MCF 10A (cell line): ENCODE measurements at regions not wholly inside any gene's neighbourhood (a gene's known extent, or its start where the extent isn't known, plus 50 kb on each side); places are given as distances from the start of the nearest gene placed in this dataset.

Source experiments
- BruUV-seq: library from RNA; stranded (reverse); fragments of 400-500 nt; replicated peaks from 2 replicates; lab custom pipeline; 2021; lab: Mats Ljungman, UMichigan
- CTCF ChIA-PET: fragments of 300-600 bp; sonication (Branson Sonifier 250); formaldehyde crosslinking; extraction: SDS; loops from one replicate; lab custom pipeline; 2021; ENCODE audit warnings: antibody characterized with exemption, inconsistent platforms; lab: Yijun Ruan, JAX
- POLR2A ChIA-PET: fragments of 300-600, 350-650 bp; sonication (Branson Sonifier 250); formaldehyde crosslinking; extraction: SDS; loops from one replicate; lab custom pipeline; 2020; ENCODE audit warnings: antibody characterized with exemption, inconsistent platforms; lab: Yijun Ruan, JAX
- DNase-seq: peaks from one replicate; pipeline ENCODE4 v3.0.0-alpha.2; 2018; ENCODE audit not compliant: unreplicated experiment
- H3K27ac Mint-ChIP-seq: one replicate; pipeline ENCODE4 v1.8.0; 2022; ENCODE audit warnings: mild to moderate bottlenecking, low read depth, mixed read lengths; ENCODE audit not compliant: unreplicated experiment
- H3K27me3 Mint-ChIP-seq: one replicate; pipeline ENCODE4 v1.8.0; 2022; ENCODE audit warnings: mixed read lengths; ENCODE audit not compliant: insufficient read depth, unreplicated experiment
- H3K36me3 Mint-ChIP-seq: one replicate; pipeline ENCODE4 v1.8.0; 2022; ENCODE audit warnings: mild to moderate bottlenecking, moderate library complexity, mixed read lengths; ENCODE audit not compliant: insufficient read depth, unreplicated experiment
- H3K4me1 Mint-ChIP-seq: one replicate; pipeline ENCODE4 v1.8.0; 2022; ENCODE audit warnings: mixed read lengths; ENCODE audit not compliant: insufficient read depth, unreplicated experiment
- H3K4me3 Mint-ChIP-seq: one replicate; pipeline ENCODE4 v1.8.0; 2022; ENCODE audit warnings: mild to moderate bottlenecking, moderate library complexity, mixed read lengths; ENCODE audit not compliant: unreplicated experiment
- H3K9me3 Mint-ChIP-seq: one replicate; pipeline ENCODE4 v1.8.0; 2022; ENCODE audit warnings: mixed read lengths; ENCODE audit not compliant: unreplicated experiment
- intact Hi-C: fragments of 100-400 bp; cut with micrococcal nuclease; formaldehyde crosslinking; loops from 2 replicates; pipeline ENCODE4 v1.14.1; 2022
- TF ChIP-seq, protein P1 (sequence below): fragments of 200-600 bp; IDR thresholded peaks from one replicate; pipeline ENCODE4 v1.8.0; 2022; ENCODE audit warnings: antibody characterized with exemption, mild to moderate bottlenecking; ENCODE audit not compliant: unreplicated experiment

DNA sequence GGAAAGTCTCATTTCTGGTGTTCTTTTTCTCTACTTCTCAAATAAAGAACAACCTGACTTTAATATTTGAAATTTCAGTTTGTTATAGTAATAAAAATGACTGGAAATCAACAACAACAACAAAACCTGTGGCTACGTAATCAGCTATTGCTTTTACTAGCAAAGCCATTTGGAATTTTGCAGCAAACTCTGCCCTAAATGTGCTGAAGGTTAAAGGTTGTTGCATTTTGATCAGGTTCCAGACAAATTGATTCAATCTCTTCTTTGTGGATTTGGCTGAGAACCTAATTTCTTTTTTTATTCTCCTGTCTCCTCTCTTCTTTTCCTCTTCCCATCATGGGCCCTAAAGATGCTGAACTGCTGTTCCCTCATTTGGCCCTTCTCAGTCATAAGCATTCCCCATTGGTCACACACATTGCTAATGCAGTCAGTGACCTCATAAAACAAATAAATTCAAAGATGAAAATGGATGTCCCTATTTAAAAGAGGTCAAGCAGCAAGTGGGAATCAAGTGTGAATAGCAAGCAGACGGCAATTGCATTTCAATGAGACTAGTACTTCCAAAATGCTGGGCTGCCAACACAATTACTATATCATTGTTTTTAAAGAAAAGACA, 795.1 kb upstream of the CDH8 start:
- H3K27ac Mint-ChIP-seq, result no peak overlapping the region
- BruUV-seq, result no TSS peak
- POLR2A ChIA-PET, result no interaction called here

GRCh38 chr16:62829607-62830006, 793.4 kb upstream of the CDH8 start:
- Mint-ChIP-seq H3K4me1 (no peaks in the 10 kb centered on the region), H3K36me3 (no peaks in the 10 kb centered on the region), H3K27me3 (no peaks in the 10 kb centered on the region), H3K9me3 (peaks cover 22% of the 10 kb centered on the region), H3K4me3 (no peak overlapping the region), H3K27ac (no peak overlapping the region)
- BruUV-seq, result no TSS peak
- intact Hi-C loops, result no loop called here
- POLR2A ChIA-PET, result no interaction called here
- CTCF ChIA-PET, result no interaction called here
- TF ChIP-seq, protein P1, sequence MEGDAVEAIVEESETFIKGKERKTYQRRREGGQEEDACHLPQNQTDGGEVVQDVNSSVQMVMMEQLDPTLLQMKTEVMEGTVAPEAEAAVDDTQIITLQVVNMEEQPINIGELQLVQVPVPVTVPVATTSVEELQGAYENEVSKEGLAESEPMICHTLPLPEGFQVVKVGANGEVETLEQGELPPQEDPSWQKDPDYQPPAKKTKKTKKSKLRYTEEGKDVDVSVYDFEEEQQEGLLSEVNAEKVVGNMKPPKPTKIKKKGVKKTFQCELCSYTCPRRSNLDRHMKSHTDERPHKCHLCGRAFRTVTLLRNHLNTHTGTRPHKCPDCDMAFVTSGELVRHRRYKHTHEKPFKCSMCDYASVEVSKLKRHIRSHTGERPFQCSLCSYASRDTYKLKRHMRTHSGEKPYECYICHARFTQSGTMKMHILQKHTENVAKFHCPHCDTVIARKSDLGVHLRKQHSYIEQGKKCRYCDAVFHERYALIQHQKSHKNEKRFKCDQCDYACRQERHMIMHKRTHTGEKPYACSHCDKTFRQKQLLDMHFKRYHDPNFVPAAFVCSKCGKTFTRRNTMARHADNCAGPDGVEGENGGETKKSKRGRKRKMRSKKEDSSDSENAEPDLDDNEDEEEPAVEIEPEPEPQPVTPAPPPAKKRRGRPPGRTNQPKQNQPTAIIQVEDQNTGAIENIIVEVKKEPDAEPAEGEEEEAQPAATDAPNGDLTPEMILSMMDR, result no peak
- no peak for DNase-seq

More for the DNA sequence above, 795.1 kb upstream of the CDH8 start:
- TF ChIP-seq, protein P1, result no peak
- Mint-ChIP-seq H3K27me3 (no peaks in the 10 kb centered on the region), H3K4me3 (no peak overlapping the region), H3K9me3 (peaks cover 22% of the 10 kb centered on the region), H3K36me3 (no peaks in the 10 kb centered on the region), H3K4me1 (no peaks in the 10 kb centered on the region)
- DNase-seq, result no peak
- CTCF ChIA-PET, result interaction anchor here (0.9 kb wide), 1 partner anchor 462 kb away, joined by 5 read pairs; no protein-coding TSS in a partner anchor
- intact Hi-C loops, result no loop called here

DNA sequence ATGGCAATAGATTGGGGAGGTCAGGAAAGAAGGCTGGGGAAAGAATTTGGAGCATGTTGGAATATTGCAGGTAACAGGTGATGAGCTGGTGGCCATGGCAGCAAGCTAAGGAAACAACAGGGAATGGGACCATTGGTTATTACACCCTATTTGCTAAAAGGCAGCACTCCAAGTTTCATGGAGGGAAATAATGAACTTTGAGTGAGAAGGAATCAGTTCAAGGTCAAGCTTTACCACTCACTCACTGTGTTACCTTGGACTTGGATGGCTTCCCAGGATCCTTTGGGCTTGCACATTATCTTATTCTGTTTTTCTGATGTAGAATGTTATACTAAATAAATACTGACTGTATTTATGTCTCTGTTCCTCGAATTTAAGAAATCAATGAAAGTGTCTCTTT, 792.8 kb upstream of the CDH8 start:
- Mint-ChIP-seq H3K4me3 (no peak overlapping the region), H3K27me3 (no peaks in the 10 kb centered on the region), H3K9me3 (peaks cover 27% of the 10 kb centered on the region), H3K27ac (no peak overlapping the region), H3K36me3 (no peaks in the 10 kb centered on the region), H3K4me1 (no peaks in the 10 kb centered on the region)
- intact Hi-C loops, result no loop called here
- no TSS peak for BruUV-seq
- ChIA-PET CTCF (no interaction called here), POLR2A (no interaction called here)
- TF ChIP-seq, protein P1, result no peak
- no peak for DNase-seq

DNA sequence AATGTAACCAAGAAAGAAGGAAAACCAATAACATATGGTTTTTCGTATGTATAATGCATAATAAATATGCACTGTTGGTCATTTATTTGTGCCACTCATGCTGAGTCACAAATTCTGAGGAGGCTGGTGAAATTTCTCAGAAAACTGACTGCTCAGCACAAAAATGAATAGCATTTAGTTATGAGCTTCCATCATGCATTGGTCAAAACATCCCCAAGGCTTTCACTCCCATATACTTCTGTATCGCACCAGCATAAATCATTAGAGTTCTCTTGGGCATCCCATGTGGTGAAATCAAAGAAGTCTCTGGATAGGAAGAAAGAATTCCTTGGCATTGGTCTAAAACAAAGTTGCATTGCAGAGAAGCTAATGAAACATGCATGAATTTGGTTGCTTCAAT, 785.6 kb upstream of the CDH8 start:
- Mint-ChIP-seq H3K4me1 (no peaks in the 10 kb centered on the region), H3K27me3 (no peaks in the 10 kb centered on the region), H3K4me3 (no peak overlapping the region), H3K36me3 (no peaks in the 10 kb centered on the region), H3K27ac (no peak overlapping the region), H3K9me3 (peaks cover 14% of the 10 kb centered on the region)
- ChIA-PET POLR2A (no interaction called here), CTCF (interaction anchor here (0.6 kb wide), 2 partner anchors 97 to 586 kb away, joined by 3 read pairs; no protein-coding TSS in a partner anchor)
- BruUV-seq, result no TSS peak
- intact Hi-C loops, result no loop called here
- TF ChIP-seq, protein P1, result no peak
- no peak for DNase-seq
